C4-2B (cell line): ENCODE measurements at regions not wholly inside any gene's neighbourhood (a gene's known extent, or its start where the extent isn't known, plus 50 kb on each side); places are given as distances from the start of the nearest gene placed in this dataset.

Experiments
- CTCF ChIP-seq: fragments of 450-650 bp; conservative IDR thresholded peaks from 2 replicates; pipeline ENCODE4 v1.5.1; 2017; ENCODE audit warnings: mild to moderate bottlenecking
- ZFX ChIP-seq: fragments of 450-650 bp; IDR thresholded peaks from 2 replicates; pipeline ENCODE4 v1.6.1; 2017

GRCh38 chr12:90809940-90810339 lies 145.0 kb downstream of the CCER1 start:
- TF ChIP-seq CTCF (no peak), ZFX (no peak)
